Kidney epithelial cell (primary cell): ENCODE measurements at regions not wholly inside any gene's neighbourhood (a gene's known extent, or its start where the extent isn't known, plus 50 kb on each side); places are given as distances from the start of the nearest gene placed in this dataset.

ENCODE experiments used
- DNase-seq: peaks from one replicate; pipeline ENCODE4 v3.0.0-alpha.2; 2010; ENCODE audit warnings: low read depth
- H3K27me3 ChIP-seq: 2 replicates; pipeline ENCODE4 v1.6.0; 2011; ENCODE audit warnings: low read length; ENCODE audit not compliant: control insufficient read depth, insufficient read depth
- H3K36me3 ChIP-seq: 2 replicates; pipeline ENCODE4 v1.5.1; 2011; ENCODE audit warnings: low read length; ENCODE audit not compliant: control insufficient read depth, insufficient read depth
- H3K4me3 ChIP-seq: 2 replicates; pipeline ENCODE4 v1.5.1; 2011; ENCODE audit warnings: low read depth, mild to moderate bottlenecking, control low read depth, low read length
- TF ChIP-seq, protein P1 (sequence below): IDR thresholded peaks from 2 replicates; pipeline ENCODE4 v1.5.1; 2011; ENCODE audit warnings: mild to moderate bottlenecking, moderate library complexity, low read length, control low read depth, inconsistent platforms; ENCODE audit not compliant: insufficient read depth, poor library complexity, severe bottlenecking

DNA sequence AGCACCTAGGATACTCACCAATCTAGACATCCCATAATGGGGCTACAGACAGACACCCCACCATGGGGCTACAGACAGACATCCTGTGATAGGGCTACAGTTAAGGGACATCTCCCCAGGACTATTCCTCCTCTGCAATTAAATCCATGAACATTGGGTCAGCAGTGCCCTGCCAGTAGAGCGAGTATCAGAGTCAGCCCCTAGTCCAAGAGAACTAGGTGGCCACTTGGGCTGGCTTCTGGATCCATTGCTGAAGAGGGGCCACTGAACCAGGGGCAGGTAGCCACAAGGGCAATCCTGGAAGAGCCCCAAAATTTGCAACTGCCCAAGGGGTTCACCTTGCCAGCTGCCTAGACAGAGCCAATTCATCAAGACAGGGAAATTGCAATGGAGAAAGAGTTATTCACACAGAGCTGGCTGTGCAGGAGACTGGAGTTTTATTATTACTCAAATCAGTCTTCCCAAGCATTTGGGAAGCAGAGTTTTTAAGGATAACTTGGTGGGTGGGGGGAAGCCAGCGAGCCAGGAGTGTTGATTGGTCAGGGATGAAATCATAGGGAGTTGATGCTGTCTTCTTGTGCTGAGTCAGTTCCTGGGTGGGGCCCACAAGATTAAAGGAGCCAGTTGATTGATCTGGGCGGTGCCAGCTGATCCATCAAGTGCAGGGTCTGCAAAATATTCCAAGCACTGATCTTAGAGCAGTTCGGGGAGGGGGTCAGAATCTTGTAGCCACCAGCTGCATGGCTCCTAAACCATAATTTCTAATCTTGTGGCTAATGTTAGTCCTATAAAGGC lies 170.2 kb upstream of the SMAD3 start:
- no peak overlapping the region for H3K4me3 ChIP-seq
- TF ChIP-seq, protein P1, sequence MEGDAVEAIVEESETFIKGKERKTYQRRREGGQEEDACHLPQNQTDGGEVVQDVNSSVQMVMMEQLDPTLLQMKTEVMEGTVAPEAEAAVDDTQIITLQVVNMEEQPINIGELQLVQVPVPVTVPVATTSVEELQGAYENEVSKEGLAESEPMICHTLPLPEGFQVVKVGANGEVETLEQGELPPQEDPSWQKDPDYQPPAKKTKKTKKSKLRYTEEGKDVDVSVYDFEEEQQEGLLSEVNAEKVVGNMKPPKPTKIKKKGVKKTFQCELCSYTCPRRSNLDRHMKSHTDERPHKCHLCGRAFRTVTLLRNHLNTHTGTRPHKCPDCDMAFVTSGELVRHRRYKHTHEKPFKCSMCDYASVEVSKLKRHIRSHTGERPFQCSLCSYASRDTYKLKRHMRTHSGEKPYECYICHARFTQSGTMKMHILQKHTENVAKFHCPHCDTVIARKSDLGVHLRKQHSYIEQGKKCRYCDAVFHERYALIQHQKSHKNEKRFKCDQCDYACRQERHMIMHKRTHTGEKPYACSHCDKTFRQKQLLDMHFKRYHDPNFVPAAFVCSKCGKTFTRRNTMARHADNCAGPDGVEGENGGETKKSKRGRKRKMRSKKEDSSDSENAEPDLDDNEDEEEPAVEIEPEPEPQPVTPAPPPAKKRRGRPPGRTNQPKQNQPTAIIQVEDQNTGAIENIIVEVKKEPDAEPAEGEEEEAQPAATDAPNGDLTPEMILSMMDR, result no peak
- DNase-seq, result no peak
- H3K27me3 ChIP-seq, result no peaks in the 10 kb centered on the region
- H3K36me3 ChIP-seq, result no peaks in the 10 kb centered on the region

DNA sequence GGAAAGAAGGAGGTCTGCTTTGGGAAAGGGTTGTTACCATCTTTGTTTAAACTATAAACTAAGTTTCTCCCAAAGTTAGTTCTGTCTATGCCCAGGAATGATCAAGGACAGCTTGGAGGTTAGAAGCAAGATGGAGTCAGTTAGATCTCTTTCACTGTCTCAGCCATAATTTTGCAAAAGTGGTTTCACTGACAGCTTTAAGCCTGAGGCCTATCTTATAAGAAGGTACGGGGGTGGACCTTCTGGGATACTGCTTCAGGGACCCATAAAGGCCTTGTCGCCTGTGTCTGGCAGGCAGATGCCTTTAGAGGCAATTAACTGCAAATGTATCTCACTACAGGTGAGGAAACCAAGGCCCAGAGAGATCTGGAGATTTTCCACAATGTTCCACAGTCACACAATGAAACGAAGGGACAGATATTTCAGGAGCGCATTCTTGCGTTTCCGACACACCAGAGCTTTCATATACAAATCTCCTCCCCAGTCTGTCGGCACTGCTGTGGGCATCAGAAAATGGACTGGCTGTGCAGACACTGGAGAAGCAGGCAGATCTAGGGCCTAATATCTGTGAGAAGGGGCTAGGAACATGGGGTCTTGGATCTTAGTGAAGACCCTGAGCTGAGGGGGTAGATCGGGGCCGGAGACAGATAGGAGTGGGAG lies 169.5 kb upstream of the SMAD3 start:
- DNase-seq, result no peak
- no peak overlapping the region for H3K4me3 ChIP-seq
- H3K27me3 ChIP-seq, result no peaks in the 10 kb centered on the region
- TF ChIP-seq, protein P1, result no peak
- no peaks in the 10 kb centered on the region for H3K36me3 ChIP-seq

DNA sequence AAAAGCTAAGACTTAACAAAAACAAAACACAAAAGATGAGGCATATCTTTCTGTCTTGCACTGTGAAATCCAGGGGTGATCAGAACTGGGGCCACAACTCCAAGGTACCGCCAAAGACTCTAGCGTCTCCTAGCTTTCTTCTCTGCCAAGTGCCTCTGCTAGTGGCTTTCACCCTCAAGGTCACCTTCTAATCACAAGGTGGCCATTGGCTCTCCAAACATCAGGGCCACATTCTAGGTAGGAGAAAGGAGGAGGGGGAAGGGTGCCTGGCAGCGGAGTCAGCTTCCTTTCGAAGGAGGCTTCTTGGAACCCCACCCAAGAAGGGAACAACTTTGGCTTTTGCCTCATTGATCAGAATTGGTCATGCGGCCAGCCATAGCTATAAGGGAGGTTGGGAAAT lies 168.8 kb upstream of the SMAD3 start:
- TF ChIP-seq, protein P1, result no peak
- H3K4me3 ChIP-seq, result no peak overlapping the region
- no peak for DNase-seq
- no peaks in the 10 kb centered on the region for H3K36me3 ChIP-seq
- H3K27me3 ChIP-seq, result no peaks in the 10 kb centered on the region

DNA sequence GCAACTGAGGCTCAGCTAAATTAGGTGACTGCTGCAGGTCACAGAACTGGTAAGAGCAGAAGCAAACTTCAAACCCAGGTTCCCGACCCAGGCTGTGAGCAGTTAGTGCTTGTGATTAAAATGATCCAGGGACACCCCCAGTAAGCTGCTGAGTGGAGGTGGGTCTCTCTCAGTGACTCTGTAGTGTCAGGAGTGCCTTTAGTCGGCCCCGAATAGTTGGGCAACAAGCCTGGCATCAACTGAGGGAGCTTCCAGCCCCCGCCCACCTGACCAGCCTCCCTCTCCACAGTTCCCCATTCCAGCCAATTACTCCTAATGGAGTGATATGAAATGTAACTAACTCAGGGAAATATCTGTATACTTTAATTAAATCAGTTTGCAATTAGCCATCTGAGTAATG lies 168.0 kb upstream of the SMAD3 start:
- DNase-seq, result no peak

DNA sequence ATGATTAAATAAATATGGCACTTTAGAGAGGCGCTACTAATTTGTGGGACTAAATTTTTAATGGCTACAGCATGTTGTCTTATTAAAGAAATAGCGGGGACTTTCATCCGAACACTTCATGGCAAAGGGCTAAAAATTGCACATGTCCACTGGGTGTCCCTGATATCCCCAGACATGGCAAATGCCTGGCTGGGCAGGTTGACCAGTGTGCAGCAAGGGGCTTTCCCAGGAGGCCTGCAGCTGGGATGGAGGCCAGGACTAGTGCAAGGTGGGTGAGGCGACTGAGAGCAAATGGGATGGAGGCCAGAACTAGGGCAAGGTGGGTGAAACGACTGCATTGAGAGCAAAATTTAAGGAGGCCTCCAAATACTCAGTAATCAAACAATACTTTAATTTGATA lies 167.4 kb upstream of the SMAD3 start:
- no peak overlapping the region for H3K4me3 ChIP-seq
- no peak for DNase-seq
- H3K36me3 ChIP-seq, result no peaks in the 10 kb centered on the region
- no peaks in the 10 kb centered on the region for H3K27me3 ChIP-seq
- TF ChIP-seq, protein P1, result no peak

More for the DNA sequence above, 168.0 kb upstream of the SMAD3 start:
- Histone ChIP-seq H3K4me3 (no peak overlapping the region), H3K36me3 (no peaks in the 10 kb centered on the region), H3K27me3 (no peaks in the 10 kb centered on the region)
- TF ChIP-seq, protein P1, result no peak
